GM23248 (cell line): ENCODE measurements at regions not wholly inside any gene's neighbourhood (a gene's known extent, or its start where the extent isn't known, plus 50 kb on each side); places are given as distances from the start of the nearest gene placed in this dataset.

Experiments
- EZH2 ChIP-seq: fragments of 200-600 bp; sonication (generic); IDR thresholded peaks from 2 replicates; pipeline ENCODE4 v1.6.1; 2018; ENCODE audit warnings: antibody characterized with exemption, mild to moderate bottlenecking; ENCODE audit not compliant: insufficient read depth, poor library complexity, severe bottlenecking
- EZH2phosphoT487 ChIP-seq: fragments of 200-600 bp; sonication (generic); IDR thresholded peaks from 2 replicates; pipeline ENCODE4 v1.6.1; 2018; ENCODE audit warnings: antibody characterized with exemption, moderate library complexity, mild to moderate bottlenecking, low read depth; ENCODE audit not compliant: insufficient read depth

DNA sequence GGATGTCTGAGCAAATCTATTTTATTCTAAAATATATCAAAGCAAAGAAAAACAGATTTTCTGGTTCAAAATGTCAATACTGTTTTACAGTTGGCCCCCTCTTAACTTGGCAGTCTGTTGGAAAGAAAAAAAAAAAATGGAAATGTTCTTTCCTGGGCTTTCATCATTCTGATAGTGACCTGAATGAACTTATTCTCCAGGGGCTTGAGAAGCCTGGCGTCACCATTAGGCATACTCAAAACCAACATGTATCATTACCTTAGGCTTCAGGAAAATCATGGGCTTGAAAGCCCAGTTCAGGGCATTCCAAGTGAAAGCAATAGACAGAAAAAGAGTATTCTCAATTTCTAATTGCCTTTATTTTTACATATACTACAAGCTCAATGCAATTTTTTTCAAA is 283.7 kb upstream of the PUM3 start:
- TF ChIP-seq EZH2 (no peak), EZH2phosphoT487 (no peak)
